ENCODE measurements at regions not wholly inside any gene's neighbourhood (a gene's known extent, or its start where the extent isn't known, plus 50 kb on each side); places are given as distances from the start of the nearest gene placed in this dataset.

DNA sequence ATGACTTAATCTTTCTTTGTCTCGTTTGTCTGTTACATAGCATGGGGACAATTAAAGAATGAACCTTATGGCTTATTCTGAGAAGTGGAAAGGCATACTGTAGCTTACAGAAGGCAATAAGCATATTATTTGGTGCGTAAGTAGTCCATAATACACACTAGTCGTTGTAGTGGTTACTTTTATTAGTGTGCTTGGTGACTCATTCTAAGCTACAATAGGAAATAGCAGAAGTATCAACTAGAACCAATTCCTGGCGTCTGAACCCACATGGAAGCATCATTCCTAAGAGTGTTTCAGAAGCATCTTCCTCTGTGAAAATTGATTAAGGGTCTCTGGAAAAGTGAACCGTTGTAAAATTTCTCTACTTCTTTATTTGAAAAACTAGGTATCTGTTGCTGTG lies 777.8 kb upstream of the EEF2KMT start:
- Histone ChIP-seq H3K79me1 (ENCODE audit: low read depth in 1 of 2, low read length in 2 of 2) (no peaks in the 10 kb centered on the region), H2BK120ac (ENCODE audit: low read depth, low read length) (no peak overlapping the region), H3K18ac (ENCODE audit: low read depth, low read length) (no peak overlapping the region), H3K4me2 (ENCODE audit: low read depth, low read length) (no peak overlapping the region), H2BK20ac (ENCODE audit: low read depth, low read length) (no peak overlapping the region), H3K14ac (replicated peaks; ENCODE audit: low read depth, low read length) (no peak overlapping the region), H4K91ac (ENCODE audit: insufficient read depth, low read depth, low read length) (no peak overlapping the region), H2BK15ac (ENCODE audit: low read depth, low read length) (no peak overlapping the region), H2BK5ac (ENCODE audit: low read depth, low read length, poor library complexity, severe bottlenecking) (no peak overlapping the region), H3K36me3 (ENCODE audit: control insufficient read depth, insufficient read depth, low read length) (no peaks in the 10 kb centered on the region), H3K4me3 (ENCODE audit: insufficient read depth, low read depth, low read length) (no peak overlapping the region), H3K4me1 (ENCODE audit: control insufficient read depth, insufficient read depth, low read length) (no peaks in the 10 kb centered on the region), H3K4ac (ENCODE audit: low read depth, low read length) (no peak overlapping the region), H3K27ac (ENCODE audit: insufficient read depth, low read length) (no peak overlapping the region), H3K23ac (ENCODE audit: low read depth, low read length) (no peak overlapping the region), H3K9ac (ENCODE audit: low read depth, low read length) (no peak overlapping the region), H4K20me1 (ENCODE audit: insufficient read depth, low read length) (no peaks in the 10 kb centered on the region), H4K5ac (ENCODE audit: low read depth, low read length) (no peak overlapping the region), H3K27me3 (ENCODE audit: control insufficient read depth, insufficient read depth, low read length) (no peaks in the 10 kb centered on the region), H2AFZ (replicated peaks; ENCODE audit: low read length, poor library complexity) (no peak overlapping the region), H3K9me1 (ENCODE audit: insufficient read depth, low read length) (no peaks in the 10 kb centered on the region), H3K56ac (ENCODE audit: extremely low read depth, insufficient read depth, low read length) (no peak overlapping the region), H3K9me3 (ENCODE audit: control insufficient read depth, insufficient read depth, low read length) (peaks cover 14% of the 10 kb centered on the region), H2AK5ac (ENCODE audit: low read depth, low read length) (no peak overlapping the region), H2AK9ac (replicated peaks; ENCODE audit: low read depth, low read length, poor library complexity) (no peak overlapping the region), H4K8ac (ENCODE audit: low read depth in 2 of 2, low read length in 2 of 2) (no peak overlapping the region)
- DNase-seq: no peak
- in situ Hi-C loops (cut with MboI; ENCODE audit: low sequenced_read_pairs) (no loop called here), intact Hi-C loops (cut with micrococcal nuclease) (no loop called here), dilution Hi-C loops (cut with HindIII; ENCODE audit: low sequenced_read_pairs, unreplicated experiment) (no loop called here)
- ATAC-seq (ENCODE audit: low read depth): no peak
- no CpG with 5 or more reads among the region's 5 CpGs for WGBS, 2 experiments (ENCODE audit: extremely low coverage in 2 of 2, insufficient read length in 1 of 2)
- ChIA-PET POLR2A (ENCODE audit: unreplicated experiment) (no interaction called here), CTCF (no interaction called here)
- BruUV-seq (replicated peaks): no TSS peak
- no peak for TF ChIP-seq MAZ (IDR thresholded peaks at IDR 0.05; ENCODE audit: borderline replicate concordance, low read depth, low read length)
- TF ChIP-seq POLR2A (IDR thresholded peaks at IDR 0.05; ENCODE audit: low read depth, low read length): no peak
